GM11168 (cell line): ENCODE measurements at regions not wholly inside any gene's neighbourhood (a gene's known extent, or its start where the extent isn't known, plus 50 kb on each side); places are given as distances from the start of the nearest gene placed in this dataset.

ENCODE experiments used
- in situ Hi-C: fragments of 300-500 bp; cut with MboI; formaldehyde crosslinking; loops from one replicate; pipeline ENCODE4 v1.12.0; 2022; ENCODE audit warnings: low sequenced_read_pairs; ENCODE audit not compliant: unreplicated experiment

- in situ Hi-C loops = no loop called here
Measured at GRCh38 chr2:207285473-207285815, 119.7 kb upstream of the KLF7 start.

GRCh38 chr2:207286106-207286505 is 120.4 kb upstream of the KLF7 start:
- in situ Hi-C loops = no loop called here

- in situ Hi-C loops = no loop called here
Measured at GRCh38 chr2:207288628-207289027, 122.9 kb upstream of the KLF7 start.

GRCh38 chr2:207289295-207290018 is 123.7 kb upstream of the KLF7 start:
- in situ Hi-C loops = no loop called here

GRCh38 chr2:207290833-207291624 is 125.3 kb upstream of the KLF7 start:
- in situ Hi-C loops = no loop called here

GRCh38 chr2:207291625-207292252 is 126.0 kb upstream of the KLF7 start:
- in situ Hi-C loops = no loop called here

GRCh38 chr2:207296265-207296948 is 130.7 kb upstream of the KLF7 start:
- in situ Hi-C loops = no loop called here

- in situ Hi-C loops = no loop called here
Measured at GRCh38 chr2:207300817-207301216, 135.1 kb upstream of the KLF7 start.

- in situ Hi-C loops = no loop called here
Measured at GRCh38 chr2:207304761-207305160, 139.0 kb upstream of the KLF7 start.

- in situ Hi-C loops = no loop called here
Measured at GRCh38 chr2:207308519-207309224, 142.9 kb upstream of the KLF7 start.

- in situ Hi-C loops = no loop called here
Measured at GRCh38 chr2:207311316-207312005, 145.7 kb upstream of the KLF7 start.

- in situ Hi-C loops = no loop called here
Measured at GRCh38 chr2:207312006-207312356, 146.2 kb upstream of the KLF7 start.

GRCh38 chr2:207313947-207314346 is 148.2 kb upstream of the KLF7 start:
- in situ Hi-C loops = no loop called here

- in situ Hi-C loops = no loop called here
Measured at GRCh38 chr2:207315131-207315530, 149.4 kb upstream of the KLF7 start.

GRCh38 chr2:207316484-207316883 is 150.7 kb upstream of the KLF7 start:
- in situ Hi-C loops = no loop called here

GRCh38 chr2:207316906-207317305 is 151.2 kb upstream of the KLF7 start:
- in situ Hi-C loops = no loop called here

GRCh38 chr2:207317378-207317984 is 151.7 kb upstream of the KLF7 start:
- in situ Hi-C loops = no loop called here

- in situ Hi-C loops = no loop called here
Measured at GRCh38 chr2:207318181-207318628, 152.5 kb upstream of the KLF7 start.

- in situ Hi-C loops = no loop called here
Measured at GRCh38 chr2:207319316-207319715, 153.6 kb upstream of the KLF7 start.
